Fibroblast of mammary gland (primary cell): ENCODE measurements at regions not wholly inside any gene's neighbourhood (a gene's known extent, or its start where the extent isn't known, plus 50 kb on each side); places are given as distances from the start of the nearest gene placed in this dataset.

Experiments used
- DNase-seq: peaks from one replicate; pipeline ENCODE4 v3.0.0-alpha.2; 2010; ENCODE audit warnings: low read depth
- H3K4me3 ChIP-seq: 2 replicates; pipeline ENCODE4 v1.5.1; 2011; ENCODE audit warnings: low read depth, mild to moderate bottlenecking, low read length, moderate library complexity; ENCODE audit not compliant: control insufficient read depth
- CTCF ChIP-seq: conservative IDR thresholded peaks from 2 replicates; pipeline ENCODE4 v1.5.1; 2011; ENCODE audit warnings: low read depth, low read length, inconsistent platforms; ENCODE audit not compliant: control insufficient read depth, insufficient read depth

GRCh38 chr17:27237890-27238289 is 56.0 kb upstream of the WSB1 start:
- no peak overlapping the region for H3K4me3 ChIP-seq
- no peak for DNase-seq
- no peak for TF ChIP-seq CTCF

- no peak overlapping the region for H3K4me3 ChIP-seq
- DNase-seq = no peak
- no peak for TF ChIP-seq CTCF
Observed at GRCh38 chr17:27239046-27239445, 54.9 kb upstream of the WSB1 start.

- no peak for DNase-seq
- no peak overlapping the region for H3K4me3 ChIP-seq
- TF ChIP-seq CTCF = no peak
Observed at GRCh38 chr17:27239584-27239983, 54.3 kb upstream of the WSB1 start.

- no peak overlapping the region for H3K4me3 ChIP-seq
- TF ChIP-seq CTCF = no peak
- no peak for DNase-seq
Observed at GRCh38 chr17:27240086-27240801, 53.7 kb upstream of the WSB1 start.

GRCh38 chr17:27240802-27241155 is 53.1 kb upstream of the WSB1 start:
- no peak overlapping the region for H3K4me3 ChIP-seq
- no peak for DNase-seq
- no peak for TF ChIP-seq CTCF

- no peak overlapping the region for H3K4me3 ChIP-seq
- TF ChIP-seq CTCF = no peak
- DNase-seq = peak; percentile 51
Observed at GRCh38 chr17:27241346-27241946, 52.5 kb upstream of the WSB1 start.
